H1 (cell line): ENCODE measurements at regions not wholly inside any gene's neighbourhood (a gene's known extent, or its start where the extent isn't known, plus 50 kb on each side); places are given as distances from the start of the nearest gene placed in this dataset.

ENCODE experiments used
- CTCF ChIA-PET: fragments of 300-600 bp; sonication (Branson Sonifier 250); formaldehyde crosslinking; loops from one replicate; lab custom pipeline; 2021; ENCODE audit not compliant: partially characterized antibody; lab: Charles Lee
- POLR2A ChIA-PET: fragments of 300-600 bp; sonication (Branson Sonifier 250); formaldehyde crosslinking; loops from one replicate; lab custom pipeline; 2021; ENCODE audit warnings: inconsistent platforms; ENCODE audit not compliant: partially characterized antibody; lab: Charles Lee
- DNase-seq, 2 experiments: peaks; one replicate each; pipeline versions ENCODE4 v3.0.0 to v3.0.0-alpha.2; 2010 to 2022; ENCODE audit warnings: low spot score in 2 of 2, low read depth in 1 of 2, mixed read lengths in 1 of 2
- FAIRE-seq: peaks from 2 replicates; lab custom pipeline; 2011; peaks lifted over from hg19 to GRCh38; lab: Jason Lieb, UNC
- H2AFZ ChIP-seq: 2 replicates; pipeline ENCODE4 v1.8.1; 2012; ENCODE audit warnings: low read length, inconsistent platforms
- H2AK5ac ChIP-seq: 2 replicates; pipeline ENCODE4 v1.6.1; 2013; ENCODE audit warnings: low read depth, low read length
- H2BK120ac ChIP-seq: replicated peaks from 2 replicates; pipeline ENCODE3; 2013; ENCODE audit warnings: low read depth, low read length, inconsistent platforms
- H2BK12ac ChIP-seq: 2 replicates; pipeline ENCODE4 v1.6.1; 2013; ENCODE audit warnings: low read depth, low read length
- H2BK15ac ChIP-seq: 2 replicates; pipeline ENCODE4 v1.6.1; 2013; ENCODE audit warnings: low read length
- H2BK20ac ChIP-seq: 2 replicates; pipeline ENCODE4 v1.6.1; 2013; ENCODE audit warnings: low read length
- H2BK5ac ChIP-seq: 2 replicates; pipeline ENCODE4 v1.6.1; 2013; ENCODE audit warnings: low read depth, low read length
- H3K14ac ChIP-seq: 2 replicates; pipeline ENCODE4 v1.6.1; 2013; ENCODE audit warnings: inconsistent platforms; ENCODE audit not compliant: insufficient read length
- H3K18ac ChIP-seq: 2 replicates; pipeline ENCODE4 v1.6.1; 2013; ENCODE audit warnings: low read length; ENCODE audit errors: extremely low read depth
- H3K23ac ChIP-seq: 2 replicates; pipeline ENCODE4 v1.6.1; 2013; ENCODE audit warnings: inconsistent platforms; ENCODE audit not compliant: insufficient read length
- H3K23me2 ChIP-seq: 2 replicates; pipeline ENCODE4 v1.6.1; 2013; ENCODE audit warnings: low read depth, low read length
- H3K27ac ChIP-seq: 2 replicates; pipeline ENCODE4 v1.6.1; 2011; ENCODE audit warnings: low read depth, low read length, inconsistent platforms
- H3K27me3 ChIP-seq, 4 experiments: replicated peaks in 1 of 4; 1 replicate in 1 of 4; 2 replicates in 3 of 4; pipeline versions ENCODE4 v1.6.1 to v1.8.1; 2011 to 2013; ENCODE audit warnings: low read length in 3 of 4, mild to moderate bottlenecking in 3 of 4, inconsistent platforms in 2 of 4, mixed read lengths in 2 of 4, moderate library complexity in 1 of 4; ENCODE audit not compliant: control insufficient read depth in 3 of 4, insufficient read depth in 3 of 4; ENCODE audit errors: extremely low read depth in 1 of 4
- H3K36me3 ChIP-seq, 4 experiments: 2 replicates each; pipeline versions ENCODE4 v1.6.1 to v1.8.1; 2011 to 2013; ENCODE audit warnings: mild to moderate bottlenecking in 4 of 4, low read length in 3 of 4, moderate library complexity in 2 of 4, control low read depth in 1 of 4, inconsistent platforms in 1 of 4; ENCODE audit not compliant: insufficient read depth in 4 of 4, control insufficient read depth in 2 of 4
- H3K4ac ChIP-seq: replicated peaks from 2 replicates; pipeline ENCODE3; 2013; ENCODE audit warnings: low read length, low read depth, mixed read lengths, inconsistent platforms; ENCODE audit not compliant: insufficient read length
- H3K4me1 ChIP-seq, 4 experiments: replicated peaks in 1 of 4; 1 replicate in 1 of 4; 2 replicates in 3 of 4; pipeline versions ENCODE4 v1.6.1 to v1.8.1; 2011 to 2013; ENCODE audit warnings: low read length in 3 of 4, inconsistent platforms in 2 of 4, mixed read lengths in 1 of 4; ENCODE audit not compliant: insufficient read depth in 4 of 4, control insufficient read depth in 3 of 4
- H3K4me2 ChIP-seq, 2 experiments: 2 replicates each; pipeline versions ENCODE4 v1.6.1 to v1.8.1; 2011 to 2013; ENCODE audit warnings: low read depth in 2 of 2, low read length in 2 of 2, control low read depth in 1 of 2, inconsistent platforms in 1 of 2, mild to moderate bottlenecking in 1 of 2; ENCODE audit not compliant: insufficient read depth in 1 of 2
- H3K4me3 ChIP-seq, 4 experiments: fragments of 200-600, 300-600 bp in 1 of 4; sonication (generic), shearing (Covaris generic), sonication (Bioruptor Twin) in 1 of 4; 2 replicates each; pipeline versions ENCODE4 v1.5.1 to v1.8.1; 2011 to 2016; ENCODE audit warnings: low read length in 4 of 4, low read depth in 3 of 4, control low read depth in 2 of 4, inconsistent platforms in 2 of 4, mild to moderate bottlenecking in 2 of 4, mixed read lengths in 1 of 4, moderate library complexity in 1 of 4; ENCODE audit not compliant: insufficient read depth in 2 of 4; ENCODE audit errors: extremely low read depth in 1 of 4
- H3K56ac ChIP-seq: replicated peaks from 2 replicates; pipeline ENCODE3; 2013; ENCODE audit warnings: low read depth, mild to moderate bottlenecking, mixed read lengths, low read length, inconsistent platforms; ENCODE audit not compliant: insufficient read length
- H3K79me1 ChIP-seq: 2 replicates; pipeline ENCODE4 v1.6.1; 2013; ENCODE audit warnings: low read depth, low read length, control low read depth
- H3K79me2 ChIP-seq, 2 experiments: 2 replicates each; pipeline versions ENCODE4 v1.6.1 to v1.8.1; 2012 to 2013; ENCODE audit warnings: low read length in 2 of 2, mild to moderate bottlenecking in 2 of 2, inconsistent platforms in 1 of 2; ENCODE audit not compliant: insufficient read depth in 2 of 2, control insufficient read depth in 1 of 2
- H3K9ac ChIP-seq, 4 experiments: replicated peaks in 1 of 4; 1 replicate in 1 of 4; 2 replicates in 3 of 4; pipeline versions ENCODE4 v1.6.1 to v1.8.1; 2011 to 2013; ENCODE audit warnings: low read depth in 3 of 4, low read length in 3 of 4, control low read depth in 2 of 4, mild to moderate bottlenecking in 2 of 4, moderate library complexity in 2 of 4, inconsistent platforms in 1 of 4; ENCODE audit errors: extremely low read depth in 1 of 4
- H3K9me3 ChIP-seq, 2 experiments: 2 replicates each; pipeline versions ENCODE4 v1.6.1 to v1.8.1; 2012 to 2013; ENCODE audit warnings: mild to moderate bottlenecking in 2 of 2, moderate library complexity in 2 of 2, control low read depth in 1 of 2, inconsistent platforms in 1 of 2, low read depth in 1 of 2, low read length in 1 of 2, mixed read lengths in 1 of 2; ENCODE audit not compliant: insufficient read depth in 2 of 2
- H4K20me1 ChIP-seq, 2 experiments: replicated peaks in 1 of 2; 2 replicates each; pipeline versions ENCODE3 to v1.8.1; 2011 to 2013; ENCODE audit warnings: inconsistent platforms in 2 of 2, low read length in 2 of 2, mild to moderate bottlenecking in 1 of 2; ENCODE audit not compliant: insufficient read depth in 2 of 2, control insufficient read depth in 1 of 2
- H4K5ac ChIP-seq: 2 replicates; pipeline ENCODE4 v1.6.1; 2013; ENCODE audit warnings: low read length, low read depth, mixed read lengths, inconsistent platforms; ENCODE audit not compliant: insufficient read length
- H4K8ac ChIP-seq: 2 replicates; pipeline ENCODE4 v1.8.0; 2013; ENCODE audit warnings: mild to moderate bottlenecking, moderate library complexity, low read length, inconsistent platforms; ENCODE audit not compliant: insufficient read depth; ENCODE audit errors: extremely low read depth
- H4K91ac ChIP-seq: replicated peaks from 2 replicates; pipeline ENCODE3; 2013; ENCODE audit warnings: low read length, mixed read lengths, inconsistent platforms; ENCODE audit not compliant: insufficient read length
- BACH1 ChIP-seq: IDR thresholded peaks from 2 replicates; pipeline ENCODE4 v1.6.1; 2012; ENCODE audit warnings: low read length, improper control_type of control experiment
- CHD2 ChIP-seq: IDR thresholded peaks from 2 replicates; pipeline ENCODE4 v1.6.1; 2012; ENCODE audit warnings: low read length, improper control_type of control experiment
- HDAC6 ChIP-seq: IDR thresholded peaks from one replicate; pipeline ENCODE4 v1.7.1; 2012; ENCODE audit warnings: low read depth, mild to moderate bottlenecking, inconsistent platforms, low read length, moderate library complexity
- JUN ChIP-seq: IDR thresholded peaks from 2 replicates; pipeline ENCODE4 v1.6.1; 2011; ENCODE audit warnings: low read depth, mild to moderate bottlenecking, improper control_type of control experiment, low read length
- JUND ChIP-seq: IDR thresholded peaks from 2 replicates; pipeline ENCODE4 v1.6.1; 2011; ENCODE audit warnings: mild to moderate bottlenecking, improper control_type of control experiment, low read length
- KDM4A ChIP-seq: IDR thresholded peaks from one replicate; pipeline ENCODE4 v1.7.1; 2012; ENCODE audit warnings: low read depth, mild to moderate bottlenecking, moderate library complexity, low read length, inconsistent platforms; ENCODE audit not compliant: severe bottlenecking
- KDM5A ChIP-seq: fragments of 200-600 bp; IDR thresholded peaks from 2 replicates; pipeline ENCODE4 v1.7.1; 2012; ENCODE audit warnings: mild to moderate bottlenecking, low read length, inconsistent platforms, mixed read lengths
- TAF7 ChIP-seq: optimal IDR thresholded peaks from 2 replicates; pipeline ENCODE3; 2011; ENCODE audit warnings: low read depth, mild to moderate bottlenecking, inconsistent platforms, low read length, moderate library complexity, borderline replicate concordance
- TBP ChIP-seq: IDR thresholded peaks from 2 replicates; pipeline ENCODE4 v1.6.1; 2011; ENCODE audit warnings: low read depth, low read length, improper control_type of control experiment
- TCF12 ChIP-seq: IDR thresholded peaks from 2 replicates; pipeline ENCODE4 v1.6.1; 2011; ENCODE audit warnings: low read depth, mild to moderate bottlenecking, low read length
- WGBS, 2 experiments: shearing (Covaris generic) in 1 of 2; methylation state at CpG; one replicate each; pipeline versions ENCODE4 v1.1.6 to v1.1.7; 2013 to 2015; ENCODE audit warnings: low lambda C conversion rate in 2 of 2, mixed read lengths in 2 of 2, inconsistent platforms in 1 of 2, low coverage in 1 of 2, missing lambda C conversion rate in 1 of 2; ENCODE audit not compliant: insufficient replicate concordance in 2 of 2, insufficient coverage in 1 of 2, insufficient read length in 1 of 2; ENCODE audit errors: extremely low coverage in 1 of 2, missing lambda C conversion rate in 1 of 2; 5-methylcytosine and 5-hydroxymethylcytosine counted together

DNA sequence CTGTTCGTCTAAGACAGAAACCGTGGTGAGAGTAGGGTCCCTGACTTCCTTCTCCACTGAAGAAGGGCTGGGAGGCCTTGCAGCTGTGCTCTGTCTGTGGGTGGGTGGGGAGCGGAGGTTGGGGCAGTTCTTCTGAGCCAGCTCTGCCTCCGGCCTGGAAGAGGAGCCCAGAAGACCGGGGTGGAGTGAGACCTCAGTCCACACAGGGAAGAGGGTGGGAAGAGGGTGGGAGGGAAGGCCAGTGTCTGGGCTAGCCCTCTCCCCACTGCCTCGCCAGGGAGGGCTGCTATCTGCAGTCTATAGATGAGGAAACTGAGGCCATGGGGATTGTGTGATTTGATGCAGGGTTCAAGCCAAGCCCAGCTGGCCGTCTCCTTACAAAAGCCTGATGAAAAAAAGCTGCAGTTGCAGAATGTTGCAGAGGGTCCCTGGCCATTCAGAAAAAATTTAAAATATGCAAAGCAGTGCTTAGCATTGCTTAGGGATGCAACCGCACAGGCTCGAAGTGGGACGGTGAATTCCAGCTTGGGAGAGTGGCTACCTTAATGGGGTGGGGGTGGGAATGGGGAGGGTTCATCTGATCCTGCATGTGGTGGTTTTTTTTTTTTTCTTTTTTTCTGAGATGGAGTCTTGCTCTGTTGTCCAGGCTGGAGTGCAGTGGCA is 181.6 kb upstream of the HS6ST1 start:
- no peaks in the 10 kb centered on the region for H4K20me1 ChIP-seq
- TF ChIP-seq JUN = no peak
- TF ChIP-seq JUND = no peak
- no peak for TF ChIP-seq TBP
- TF ChIP-seq TCF12 = no peak
- TF ChIP-seq BACH1 = no peak
- no peak for TF ChIP-seq CHD2
- TF ChIP-seq TAF7 = no peak
- TF ChIP-seq KDM5A = no peak
- no peak for TF ChIP-seq KDM4A
- TF ChIP-seq HDAC6 = no peak
- no peaks in the 10 kb centered on the region for H3K27me3 ChIP-seq
- no peaks in the 10 kb centered on the region for H3K36me3 ChIP-seq
- no peak overlapping the region for H2AK5ac ChIP-seq
- H3K9ac ChIP-seq = no peak overlapping the region
- no peaks in the 10 kb centered on the region for H3K79me2 ChIP-seq
- H3K23ac ChIP-seq = no peak overlapping the region
- H4K8ac ChIP-seq = no peak overlapping the region
- H3K4me3 ChIP-seq = no peak overlapping the region
- CTCF ChIA-PET = interaction anchor here (1.0 to 1.6 kb wide), 3 partner anchors 10 to 35 kb away, joined by 3 to 5 read pairs (median 4); no protein-coding TSS in a partner anchor
- no peak overlapping the region for H3K27ac ChIP-seq
- FAIRE-seq (no peak), DNase-seq (peak in 1 of 2 experiments; percentile 35)
- H4K5ac ChIP-seq = no peak overlapping the region
- no peaks in the 10 kb centered on the region; a peak in 1 of 7 replicates for H3K4me1 ChIP-seq
- no peak overlapping the region for H3K18ac ChIP-seq
- no peaks in the 10 kb centered on the region for H3K9me3 ChIP-seq
- WGBS, 2 experiments = 82% methylated on average over 8 of the region's 10 CpGs; no CpG with 5 or more reads in 1 of the 2 experiments
- no peak overlapping the region for H3K14ac ChIP-seq
- no peaks in the 10 kb centered on the region for H3K23me2 ChIP-seq
- no peak overlapping the region for H2AFZ ChIP-seq
- no peak overlapping the region; the same call in 1 of the 2 replicates for H2BK20ac ChIP-seq
- no peak overlapping the region for H2BK5ac ChIP-seq
- POLR2A ChIA-PET = no interaction called here
- H2BK12ac ChIP-seq = peak overlapping the region; percentile 39; the same call in 1 of the 2 replicates
- H4K91ac ChIP-seq = no peak overlapping the region
- H2BK15ac ChIP-seq = no peak overlapping the region
- no peak overlapping the region for H3K4me2 ChIP-seq
- H2BK120ac ChIP-seq = no peak overlapping the region
- no peaks in the 10 kb centered on the region for H3K79me1 ChIP-seq
- no peak overlapping the region for H3K56ac ChIP-seq
- no peak overlapping the region for H3K4ac ChIP-seq
